Rectal smooth muscle tissue (tissue), 1 donor: ENCODE measurements at regions not wholly inside any gene's neighbourhood (a gene's known extent, or its start where the extent isn't known, plus 50 kb on each side); places are given as distances from the start of the nearest gene placed in this dataset.
"Not testable (repeated sequence)": the region's sequence is repeated elsewhere in the genome, so short reads cannot be mapped to it uniquely, and the experiment has no call there.

Source experiments
- H3K27ac ChIP-seq: one replicate; pipeline ENCODE4 v1.7.0; 2013; ENCODE audit warnings: low read depth, low read length, inconsistent platforms
- H3K27me3 ChIP-seq: one replicate; pipeline ENCODE4 v1.7.0; 2013; ENCODE audit warnings: low read length; ENCODE audit not compliant: control insufficient read depth, insufficient read depth
- H3K36me3 ChIP-seq: one replicate; pipeline ENCODE4 v1.7.0; 2013; ENCODE audit warnings: low read length; ENCODE audit not compliant: control insufficient read depth, insufficient read depth
- H3K4me1 ChIP-seq: one replicate; pipeline ENCODE4 v1.7.0; 2013; ENCODE audit warnings: low read length; ENCODE audit not compliant: control insufficient read depth, insufficient read depth
- H3K4me3 ChIP-seq: one replicate; pipeline ENCODE4 v1.7.0; 2013; ENCODE audit warnings: low read length
- H3K9ac ChIP-seq: one replicate; pipeline ENCODE4 v1.7.0; 2013; ENCODE audit warnings: low read length

DNA sequence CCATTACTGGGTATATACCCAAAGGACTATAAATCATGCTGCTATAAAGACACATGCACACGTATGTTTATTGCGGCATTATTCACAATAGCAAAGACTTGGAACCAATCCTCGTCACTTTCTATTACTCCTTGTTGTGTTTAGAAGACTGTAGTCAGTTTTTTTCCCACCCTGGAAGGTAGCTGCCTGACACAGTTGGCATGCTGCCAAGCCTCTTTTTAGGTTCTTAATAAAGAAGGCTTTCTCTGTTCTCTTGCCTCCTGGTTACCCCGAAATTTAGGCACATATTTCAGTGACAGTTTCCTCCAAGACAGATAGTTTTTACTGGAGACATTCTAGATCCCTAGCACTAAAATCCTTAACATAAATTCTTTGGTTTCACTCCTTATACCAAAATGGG is 205.4 kb upstream of the PCSK5 start:
- Histone ChIP-seq H3K9ac (no peak overlapping the region), H3K36me3 (no peaks in the 10 kb centered on the region), H3K4me1 (no peaks in the 10 kb centered on the region), H3K27me3 (peaks cover 2% of the 10 kb centered on the region), H3K27ac (no peak overlapping the region), H3K4me3 (no peak overlapping the region)

DNA sequence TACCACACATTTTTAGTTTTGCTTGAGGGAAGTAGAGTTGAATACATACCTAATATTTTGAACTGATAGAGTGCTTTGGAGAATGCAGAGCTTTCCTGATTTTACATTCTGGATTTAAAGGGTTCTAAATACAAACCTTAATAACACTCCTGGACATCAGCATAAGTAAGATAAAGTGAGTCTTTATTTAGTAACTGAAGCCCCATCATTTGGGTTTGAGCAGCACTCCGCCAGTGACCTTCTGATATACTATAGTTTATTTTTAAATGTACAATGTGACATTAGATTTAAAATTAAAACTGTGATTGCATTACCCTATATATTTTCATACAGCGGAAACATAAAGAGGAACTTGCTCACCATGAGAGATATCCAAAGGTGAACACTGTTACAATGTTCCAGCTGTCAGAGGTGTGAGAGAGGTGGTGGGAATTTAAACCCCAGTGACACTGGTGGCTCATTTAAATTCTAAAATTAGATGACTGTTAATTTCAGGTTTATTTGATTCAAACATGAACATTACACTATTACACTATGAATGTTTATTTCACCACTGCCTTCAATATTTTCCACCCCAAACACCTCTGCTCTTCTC is 203.0 kb upstream of the PCSK5 start:
- H3K27ac ChIP-seq: no peak overlapping the region
- H3K9ac ChIP-seq: no peak overlapping the region
- no peaks in the 10 kb centered on the region for H3K36me3 ChIP-seq

DNA sequence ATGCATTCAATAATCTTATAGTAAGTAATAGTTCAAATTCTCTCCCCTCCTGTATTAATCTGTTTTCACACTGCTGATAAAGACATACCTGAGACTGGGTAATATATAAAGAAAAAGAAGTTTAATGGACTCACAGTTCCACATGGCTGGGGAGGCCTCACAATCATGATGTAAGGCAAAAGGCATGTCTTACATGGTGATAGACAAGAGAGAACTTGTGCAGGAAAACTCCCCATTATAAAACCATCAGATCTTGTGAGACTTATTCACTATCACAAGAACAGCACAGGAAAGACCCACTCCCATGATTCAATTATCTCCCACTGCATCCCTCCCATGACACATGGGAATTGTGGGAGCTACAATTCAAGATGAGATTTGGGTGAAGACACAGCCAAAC is 199.9 kb upstream of the PCSK5 start:
- not testable (repeated sequence) for H3K36me3 ChIP-seq, H3K9ac ChIP-seq, H3K27ac ChIP-seq, H3K4me1 ChIP-seq, H3K27me3 ChIP-seq, H3K4me3 ChIP-seq

More for the DNA sequence above, 203.0 kb upstream of the PCSK5 start:
- Histone ChIP-seq H3K4me3 (no peak overlapping the region), H3K27me3 (peaks cover 2% of the 10 kb centered on the region), H3K4me1 (no peaks in the 10 kb centered on the region)

DNA sequence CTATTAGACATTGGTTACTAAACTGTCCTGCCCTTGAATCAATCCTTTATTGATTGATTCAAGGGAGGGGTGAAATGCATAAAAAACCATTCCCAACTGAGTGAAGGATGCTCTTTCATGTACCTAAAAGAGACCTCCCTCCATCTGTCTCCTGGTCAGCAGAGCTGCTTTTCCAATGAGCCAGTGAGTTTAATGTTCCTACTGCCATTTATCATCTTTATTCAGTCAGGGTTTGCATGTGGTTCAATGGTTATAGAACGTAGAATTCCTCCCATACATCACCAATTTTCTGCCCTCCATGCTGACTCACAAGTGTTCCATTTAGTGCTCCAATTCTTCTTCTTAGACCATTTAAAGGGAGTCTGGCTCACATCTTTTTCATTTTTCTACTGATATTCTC is 199.1 kb upstream of the PCSK5 start:
- no peaks in the 10 kb centered on the region for H3K36me3 ChIP-seq
- H3K4me1 ChIP-seq: no peaks in the 10 kb centered on the region

DNA sequence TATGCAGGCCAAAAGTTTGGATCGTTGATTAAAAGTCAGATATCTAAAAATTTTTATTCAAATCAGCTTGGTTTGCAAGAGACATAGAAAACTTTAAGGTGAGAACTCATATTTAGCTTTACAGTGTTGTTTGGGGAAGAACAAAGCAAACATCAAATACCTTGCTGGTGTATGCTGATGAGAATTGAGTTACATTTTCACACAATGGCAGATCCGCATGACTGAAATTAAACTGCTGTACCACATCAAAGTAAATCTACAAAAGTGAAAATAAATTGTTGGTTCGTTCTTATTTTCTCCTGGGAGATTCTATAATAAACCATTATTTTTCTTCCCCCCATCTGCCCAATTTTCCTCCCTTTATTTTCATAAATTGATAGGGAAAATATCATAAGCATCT is 198.2 kb upstream of the PCSK5 start:
- no peaks in the 10 kb centered on the region for H3K36me3 ChIP-seq
- no peak overlapping the region for H3K27ac ChIP-seq
- no peak overlapping the region for H3K9ac ChIP-seq
- H3K4me3 ChIP-seq: no peak overlapping the region
- no peaks in the 10 kb centered on the region for H3K27me3 ChIP-seq
- H3K4me1 ChIP-seq: no peaks in the 10 kb centered on the region

More for the DNA sequence above, 199.1 kb upstream of the PCSK5 start:
- H3K27ac ChIP-seq: no peak overlapping the region
- no peak overlapping the region for H3K9ac ChIP-seq
- no peak overlapping the region for H3K4me3 ChIP-seq
- peaks cover 2% of the 10 kb centered on the region for H3K27me3 ChIP-seq

DNA sequence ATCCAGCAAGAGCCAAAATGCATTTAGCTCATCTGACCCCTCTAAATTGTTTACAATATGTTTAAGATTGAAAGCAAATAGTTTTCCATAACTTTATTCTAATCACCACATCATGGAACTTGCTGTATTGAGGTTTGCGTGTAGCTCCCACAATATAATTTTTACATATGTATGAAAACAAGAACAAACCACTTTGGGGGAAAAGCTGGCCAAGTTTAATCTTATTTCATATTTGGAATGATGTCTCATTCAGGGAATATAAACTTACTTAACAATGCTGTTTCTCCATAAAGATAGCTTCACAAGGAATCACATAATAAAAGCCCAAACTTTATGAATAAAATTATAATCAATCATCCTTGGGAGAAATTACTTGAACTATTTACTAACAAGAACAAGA is 194.6 kb upstream of the PCSK5 start:
- Histone ChIP-seq H3K4me1 (no peaks in the 10 kb centered on the region), H3K9ac (no peak overlapping the region), H3K27ac (no peak overlapping the region), H3K4me3 (no peak overlapping the region), H3K27me3 (no peaks in the 10 kb centered on the region), H3K36me3 (no peaks in the 10 kb centered on the region)

DNA sequence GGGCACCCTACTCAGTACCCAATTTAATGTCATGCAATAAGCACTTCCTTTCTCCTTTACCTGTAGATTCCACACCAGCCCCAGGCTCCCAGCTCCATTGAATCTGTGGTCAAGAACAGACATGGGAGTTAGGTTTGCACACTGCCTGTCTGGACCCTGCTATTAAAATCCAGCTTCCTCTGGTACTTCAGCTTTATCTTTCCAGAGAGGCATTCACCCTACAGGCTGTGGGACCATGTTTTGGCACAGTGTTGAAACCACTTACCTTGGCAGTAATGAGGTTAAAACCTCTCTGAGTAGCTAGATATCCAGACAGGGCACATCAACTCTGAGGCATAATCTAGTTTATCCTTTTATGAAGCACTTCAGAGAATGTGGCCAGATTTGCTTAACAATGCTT is 191.5 kb upstream of the PCSK5 start:
- Histone ChIP-seq H3K27me3 (no peaks in the 10 kb centered on the region), H3K4me3 (no peak overlapping the region), H3K4me1 (no peaks in the 10 kb centered on the region), H3K27ac (no peak overlapping the region), H3K9ac (no peak overlapping the region), H3K36me3 (no peaks in the 10 kb centered on the region)

DNA sequence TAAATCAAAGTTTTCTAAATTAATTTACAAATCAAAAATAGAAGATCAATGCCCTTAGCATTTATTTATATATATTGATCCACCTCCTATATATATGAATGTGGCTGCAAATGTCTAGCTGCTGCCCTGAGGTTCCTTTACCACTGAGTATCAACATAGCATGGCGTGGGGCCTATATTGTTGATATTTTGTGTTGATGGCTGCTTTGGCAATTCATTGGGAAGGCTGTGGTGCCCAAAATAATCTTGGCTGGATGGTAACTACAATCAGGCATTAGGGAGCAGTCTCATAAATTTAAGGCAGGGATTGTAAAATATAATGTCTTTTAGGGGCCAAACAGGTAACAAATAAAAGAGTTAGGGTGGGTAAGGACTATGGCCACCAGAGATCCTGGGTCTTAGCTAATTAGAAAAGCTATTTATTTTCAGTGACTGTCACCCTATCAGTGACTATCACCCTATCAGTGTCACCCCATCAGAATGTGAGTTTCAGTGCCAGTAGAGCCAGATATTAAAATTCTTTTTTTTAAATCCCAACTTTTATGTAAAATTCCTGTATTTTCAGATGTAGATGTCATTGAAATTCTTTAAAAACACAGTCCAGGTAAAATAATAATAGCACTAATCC is 190.7 kb upstream of the PCSK5 start:
- no peaks in the 10 kb centered on the region for H3K4me1 ChIP-seq
- H3K27me3 ChIP-seq: no peaks in the 10 kb centered on the region
- H3K9ac ChIP-seq: no peak overlapping the region
- H3K36me3 ChIP-seq: no peaks in the 10 kb centered on the region
- no peak overlapping the region for H3K27ac ChIP-seq
- no peak overlapping the region for H3K4me3 ChIP-seq

DNA sequence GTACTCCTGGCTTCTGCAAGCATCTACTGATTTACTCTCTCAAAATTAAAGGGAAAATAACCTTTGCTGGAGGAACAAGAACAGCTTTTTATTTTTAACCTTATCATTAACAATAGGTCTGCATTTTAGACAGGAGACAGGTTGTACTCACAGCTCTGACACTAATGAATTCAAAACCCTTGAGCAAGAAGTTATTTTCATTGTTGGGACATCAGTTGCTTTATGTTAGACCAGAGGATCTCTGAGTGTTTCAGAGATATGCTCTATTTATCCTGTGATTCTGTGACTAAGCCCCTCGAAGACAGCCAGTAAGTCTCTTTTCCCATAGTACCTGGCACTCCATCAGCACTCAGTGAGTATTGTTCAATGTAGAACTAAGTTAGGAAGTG is 190.2 kb upstream of the PCSK5 start:
- H3K4me3 ChIP-seq: no peak overlapping the region
- no peaks in the 10 kb centered on the region for H3K4me1 ChIP-seq
- H3K27me3 ChIP-seq: no peaks in the 10 kb centered on the region
- no peaks in the 10 kb centered on the region for H3K36me3 ChIP-seq
- H3K27ac ChIP-seq: no peak overlapping the region
- H3K9ac ChIP-seq: no peak overlapping the region

DNA sequence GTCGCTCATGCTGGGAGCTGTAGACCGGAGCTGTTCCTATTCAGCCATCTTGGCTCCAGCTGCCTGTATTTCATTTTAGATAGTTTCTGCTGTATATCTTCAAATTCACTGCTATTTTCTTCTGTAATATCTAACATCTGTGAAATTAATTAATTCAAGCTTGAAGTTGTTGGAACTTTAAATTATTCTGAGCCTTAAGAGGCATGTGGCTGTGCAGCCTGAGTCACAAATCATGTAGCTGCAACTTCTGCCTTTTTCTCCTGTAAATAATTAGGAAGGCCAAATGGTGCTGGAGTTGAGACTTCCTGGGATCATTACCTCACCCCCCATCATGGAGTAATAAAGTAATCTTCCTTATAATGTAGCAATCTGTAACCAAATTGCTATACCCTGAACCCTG is 183.3 kb upstream of the PCSK5 start:
- H3K27ac ChIP-seq: no peak overlapping the region
- no peak overlapping the region for H3K4me3 ChIP-seq
- H3K27me3 ChIP-seq: no peaks in the 10 kb centered on the region
- no peaks in the 10 kb centered on the region for H3K4me1 ChIP-seq
- H3K9ac ChIP-seq: no peak overlapping the region
- no peaks in the 10 kb centered on the region for H3K36me3 ChIP-seq

DNA sequence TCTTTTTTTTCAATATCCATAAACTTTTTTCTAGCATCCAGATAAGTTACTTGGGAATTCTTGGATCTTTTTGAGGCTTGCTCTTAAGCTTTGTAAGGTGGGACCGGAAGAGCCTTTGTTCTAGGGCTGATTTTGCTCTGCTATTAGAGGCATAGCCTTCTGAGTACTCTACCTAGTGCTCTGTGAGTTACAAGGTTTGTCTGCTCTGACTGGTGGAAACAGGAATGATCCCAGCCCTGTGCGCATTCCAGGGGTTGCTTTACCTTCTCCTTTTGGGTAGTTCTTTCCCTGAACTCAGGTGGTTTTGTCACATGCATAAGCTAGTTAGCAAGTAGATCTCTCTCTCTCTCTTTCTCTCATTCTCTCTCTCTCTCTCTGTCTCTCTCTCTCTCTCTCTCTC is 180.8 kb upstream of the PCSK5 start:
- Histone ChIP-seq H3K4me1 (no peaks in the 10 kb centered on the region), H3K36me3 (no peaks in the 10 kb centered on the region), H3K4me3 (no peak overlapping the region), H3K9ac (no peak overlapping the region), H3K27ac (no peak overlapping the region), H3K27me3 (no peaks in the 10 kb centered on the region)

DNA sequence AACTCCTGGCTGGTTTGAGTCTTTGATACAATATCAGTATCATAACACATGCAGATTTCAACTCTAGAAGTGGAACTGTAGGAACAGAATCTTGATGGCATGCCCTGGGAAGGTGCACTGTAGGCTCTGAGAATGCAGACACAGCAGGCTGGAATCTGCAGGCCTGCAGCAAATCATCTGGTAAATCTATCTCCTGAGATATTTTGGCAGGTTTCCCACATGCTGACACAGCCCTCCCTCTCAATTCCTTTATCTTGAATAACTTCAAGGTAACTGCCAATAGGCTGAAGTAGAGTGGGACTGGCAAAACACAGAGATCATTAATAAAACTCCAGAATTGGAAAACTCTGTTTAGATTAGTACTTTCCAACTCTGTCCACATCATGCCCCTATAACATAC is 177.8 kb upstream of the PCSK5 start:
- Histone ChIP-seq H3K4me3 (no peak overlapping the region), H3K27ac (no peak overlapping the region), H3K27me3 (no peaks in the 10 kb centered on the region), H3K9ac (no peak overlapping the region), H3K4me1 (no peaks in the 10 kb centered on the region), H3K36me3 (no peaks in the 10 kb centered on the region)

DNA sequence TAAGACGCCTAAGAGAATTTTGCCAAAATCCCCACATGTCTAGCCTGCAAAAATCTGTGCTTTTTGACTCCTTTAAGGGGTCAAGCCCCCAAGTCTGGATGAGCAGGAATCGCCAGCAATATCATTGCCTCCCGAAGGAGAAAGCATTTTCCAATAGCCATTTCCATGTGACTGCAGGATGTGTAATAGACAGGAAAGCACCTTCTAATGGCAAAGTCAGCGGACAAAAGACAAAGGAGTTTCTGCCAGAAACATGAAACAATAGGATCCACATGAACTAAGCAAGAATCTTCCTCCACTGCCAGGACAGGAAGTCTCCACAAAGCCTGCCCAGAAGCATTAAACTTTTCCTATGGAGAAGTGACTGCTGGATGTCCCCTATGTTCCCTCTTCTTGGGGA is 177.1 kb upstream of the PCSK5 start:
- Histone ChIP-seq H3K27ac (no peak overlapping the region), H3K27me3 (no peaks in the 10 kb centered on the region), H3K4me3 (no peak overlapping the region), H3K4me1 (no peaks in the 10 kb centered on the region), H3K9ac (no peak overlapping the region), H3K36me3 (no peaks in the 10 kb centered on the region)
